Gastrocnemius medialis (tissue), 4 donors: ENCODE measurements at regions not wholly inside any gene's neighbourhood (a gene's known extent, or its start where the extent isn't known, plus 50 kb on each side); places are given as distances from the start of the nearest gene placed in this dataset.

Source experiments
- ATAC-seq, 2 donors: fragments of 150-250 bp; one replicate each; pipeline ENCODE4 v1.9.1; 2016
- DNase-seq, 2 donors: peaks; one replicate each; pipeline ENCODE4 v3.0.0-alpha.2; 2019
- H3K27ac ChIP-seq, 4 donors: fragments of 200-600 bp; sonication (generic); 1 replicate in 1 of 4; 2 replicates in 3 of 4; pipeline ENCODE4 v1.5.1; 2016 to 2018; ENCODE audit warnings: mild to moderate bottlenecking in 2 of 4, moderate library complexity in 1 of 4
- H3K27me3 ChIP-seq, 3 donors: fragments of 200-600 bp; sonication (generic) in 2 of 3; 1 replicate in 1 of 3; 2 replicates in 2 of 3; pipeline versions ENCODE4 v1.5.1 to v1.6.0; 2016 to 2019; ENCODE audit warnings: mild to moderate bottlenecking in 1 of 3, moderate library complexity in 1 of 3
- H3K36me3 ChIP-seq, 2 donors: fragments of 200-600 bp; sonication (generic) in 1 of 2; one replicate each; pipeline ENCODE4 v1.5.1; 2017 to 2018
- H3K4me1 ChIP-seq, 2 donors: fragments of 200-600 bp; sonication (generic) in 1 of 2; one replicate each; pipeline ENCODE4 v1.5.1; 2016 to 2017; ENCODE audit warnings: mild to moderate bottlenecking in 2 of 2
- H3K4me3 ChIP-seq, 4 donors: fragments of 200-600 bp; sonication (generic) in 3 of 4; 1 replicate in 1 of 4; 2 replicates in 3 of 4; pipeline ENCODE4 v1.5.1; 2016 to 2019; ENCODE audit warnings: mild to moderate bottlenecking in 2 of 4
- H3K9me3 ChIP-seq, 3 donors: fragments of 200-600 bp; sonication (generic) in 2 of 3; 1 replicate in 1 of 3; 2 replicates in 2 of 3; pipeline ENCODE4 v1.5.1; 2016 to 2019
- POLR2A ChIP-seq, 2 donors: fragments of 450-650 bp; IDR thresholded peaks; one replicate each; pipeline ENCODE4 v1.6.1; 2017; ENCODE audit warnings: antibody characterized with exemption in 2 of 2, mild to moderate bottlenecking in 2 of 2, moderate library complexity in 2 of 2
- in situ Hi-C, 4 donors: fragments of 200-750 bp; cut with MboI; loops; one replicate each; pipeline versions ENCODE4 v1.15.0 to v1.8.0; 2017; ENCODE audit warnings: low sequenced_read_pairs in 4 of 4
- intact Hi-C: fragments of 100-400 bp; cut with DNase I; formaldehyde crosslinking; loops from one replicate; pipeline ENCODE4 v1.15.1; 2023; ENCODE audit warnings: low total_unique reads
- TF ChIP-seq, protein P1 (sequence below), 5 experiments: fragments of 450-650 bp in 3 of 5; fragments of 200-600 bp in 2 of 5; sonication (generic) in 2 of 5; IDR thresholded peaks in 4 of 5; conservative IDR thresholded peaks in 1 of 5; 1 replicate in 4 of 5; 2 replicates in 1 of 5; pipeline ENCODE4 v1.5.1; 2016 to 2019; ENCODE audit warnings: antibody characterized with exemption in 5 of 5, mild to moderate bottlenecking in 3 of 5, moderate library complexity in 3 of 5

DNA sequence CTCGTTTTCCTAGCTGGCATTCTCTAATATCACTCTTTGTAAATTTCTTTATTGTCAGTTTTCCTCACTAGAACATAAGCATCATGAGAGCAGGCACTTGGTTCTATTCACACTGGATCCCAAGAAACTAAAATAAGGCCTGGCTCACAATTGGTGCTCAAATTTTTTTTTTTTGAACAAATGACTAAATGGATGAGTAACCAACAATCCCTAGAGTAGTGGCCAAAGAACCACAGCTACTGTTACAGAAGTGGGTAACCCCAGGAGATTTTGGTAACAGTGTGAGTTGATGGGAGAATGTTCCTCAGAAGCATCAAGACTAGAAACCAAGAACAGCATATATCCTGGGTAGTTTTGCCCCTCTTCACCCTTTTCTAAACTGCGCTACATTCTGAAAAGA lies 572.6 kb downstream of the INSC start:
- ATAC-seq = no peak
- intact Hi-C loops (no loop called here), in situ Hi-C loops (no loop called here)
- Histone ChIP-seq H3K27ac (no peak overlapping the region), H3K4me3 (no peak overlapping the region), H3K9me3 (no peaks in the 10 kb centered on the region), H3K36me3 (no peaks in the 10 kb centered on the region), H3K27me3 (no peaks in the 10 kb centered on the region), H3K4me1 (no peaks in the 10 kb centered on the region)
- no peak for DNase-seq
- TF ChIP-seq POLR2A (IDR thresholded peaks at IDR 0.05) = no peak
- TF ChIP-seq, protein P1, sequence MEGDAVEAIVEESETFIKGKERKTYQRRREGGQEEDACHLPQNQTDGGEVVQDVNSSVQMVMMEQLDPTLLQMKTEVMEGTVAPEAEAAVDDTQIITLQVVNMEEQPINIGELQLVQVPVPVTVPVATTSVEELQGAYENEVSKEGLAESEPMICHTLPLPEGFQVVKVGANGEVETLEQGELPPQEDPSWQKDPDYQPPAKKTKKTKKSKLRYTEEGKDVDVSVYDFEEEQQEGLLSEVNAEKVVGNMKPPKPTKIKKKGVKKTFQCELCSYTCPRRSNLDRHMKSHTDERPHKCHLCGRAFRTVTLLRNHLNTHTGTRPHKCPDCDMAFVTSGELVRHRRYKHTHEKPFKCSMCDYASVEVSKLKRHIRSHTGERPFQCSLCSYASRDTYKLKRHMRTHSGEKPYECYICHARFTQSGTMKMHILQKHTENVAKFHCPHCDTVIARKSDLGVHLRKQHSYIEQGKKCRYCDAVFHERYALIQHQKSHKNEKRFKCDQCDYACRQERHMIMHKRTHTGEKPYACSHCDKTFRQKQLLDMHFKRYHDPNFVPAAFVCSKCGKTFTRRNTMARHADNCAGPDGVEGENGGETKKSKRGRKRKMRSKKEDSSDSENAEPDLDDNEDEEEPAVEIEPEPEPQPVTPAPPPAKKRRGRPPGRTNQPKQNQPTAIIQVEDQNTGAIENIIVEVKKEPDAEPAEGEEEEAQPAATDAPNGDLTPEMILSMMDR (IDR thresholded peaks at IDR 0.05 in 4 of 5, conservative IDR thresholded peaks at IDR 0.05 in 1 of 5) = no peak

DNA sequence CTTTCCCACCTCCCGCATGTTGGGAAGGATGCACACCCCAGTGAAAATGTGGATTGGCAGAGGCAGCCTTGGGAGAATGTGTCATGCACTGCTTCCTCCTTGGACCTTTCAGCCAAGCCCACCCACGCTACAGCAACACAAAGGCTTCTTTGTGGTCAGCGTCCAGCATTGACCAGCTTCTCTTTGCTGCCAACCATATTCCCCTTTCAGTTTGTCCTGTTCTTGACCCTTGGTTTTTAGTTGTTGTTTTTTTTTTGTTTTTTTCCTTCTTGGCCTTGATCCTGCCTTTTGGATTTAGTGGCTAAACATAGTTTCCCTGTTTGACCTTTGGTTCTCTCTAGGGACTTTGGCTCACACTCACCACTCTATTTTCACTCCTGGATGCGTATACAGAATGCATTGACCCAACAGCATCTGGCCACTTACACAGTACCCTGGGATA lies 573.6 kb downstream of the INSC start:
- DNase-seq (peak; percentile 8 to 32), ATAC-seq (peak; percentile 41 to 62)
- in situ Hi-C loops (no loop called here), intact Hi-C loops (no loop called here)
- TF ChIP-seq, protein P1 (IDR thresholded peaks at IDR 0.05 in 4 of 5, conservative IDR thresholded peaks at IDR 0.05 in 1 of 5) = no peak
- no peak for TF ChIP-seq POLR2A (IDR thresholded peaks at IDR 0.05)
- no peak overlapping the region for H3K4me3 ChIP-seq
- no peaks in the 10 kb centered on the region for H3K4me1 ChIP-seq
- H3K27ac ChIP-seq = no peak overlapping the region
- H3K27me3 ChIP-seq = no peaks in the 10 kb centered on the region
- no peaks in the 10 kb centered on the region for H3K36me3 ChIP-seq
- no peaks in the 10 kb centered on the region for H3K9me3 ChIP-seq

DNA sequence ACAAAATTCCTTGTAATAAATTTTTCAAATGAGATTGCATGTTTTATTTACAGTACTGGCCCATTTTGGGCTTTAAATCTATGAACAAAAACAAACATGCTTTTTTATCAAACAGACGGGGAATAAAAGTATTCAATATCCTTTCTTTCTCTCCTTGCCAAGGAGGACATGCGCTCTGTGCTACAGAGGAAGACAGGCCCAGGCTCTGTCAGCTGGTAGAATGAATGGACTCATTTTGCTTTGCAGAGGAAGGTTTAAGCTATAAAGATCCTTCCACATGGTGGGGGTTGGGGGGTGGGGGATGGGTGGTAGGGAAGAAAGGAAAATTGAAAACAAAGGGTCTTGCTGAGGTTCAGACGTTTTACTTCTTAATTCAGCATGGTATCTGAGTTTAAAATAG lies 575.6 kb downstream of the INSC start:
- H3K4me1 ChIP-seq = no peaks in the 10 kb centered on the region
- H3K27ac ChIP-seq = no peak overlapping the region
- in situ Hi-C loops (no loop called here), intact Hi-C loops (no loop called here)
- no peak overlapping the region for H3K4me3 ChIP-seq
- no peak for TF ChIP-seq POLR2A (IDR thresholded peaks at IDR 0.05)
- TF ChIP-seq, protein P1 (IDR thresholded peaks at IDR 0.05 in 4 of 5, conservative IDR thresholded peaks at IDR 0.05 in 1 of 5) = no peak
- ATAC-seq (no peak), DNase-seq (no peak)
- no peaks in the 10 kb centered on the region for H3K27me3 ChIP-seq
- no peaks in the 10 kb centered on the region for H3K9me3 ChIP-seq
- no peaks in the 10 kb centered on the region for H3K36me3 ChIP-seq

DNA sequence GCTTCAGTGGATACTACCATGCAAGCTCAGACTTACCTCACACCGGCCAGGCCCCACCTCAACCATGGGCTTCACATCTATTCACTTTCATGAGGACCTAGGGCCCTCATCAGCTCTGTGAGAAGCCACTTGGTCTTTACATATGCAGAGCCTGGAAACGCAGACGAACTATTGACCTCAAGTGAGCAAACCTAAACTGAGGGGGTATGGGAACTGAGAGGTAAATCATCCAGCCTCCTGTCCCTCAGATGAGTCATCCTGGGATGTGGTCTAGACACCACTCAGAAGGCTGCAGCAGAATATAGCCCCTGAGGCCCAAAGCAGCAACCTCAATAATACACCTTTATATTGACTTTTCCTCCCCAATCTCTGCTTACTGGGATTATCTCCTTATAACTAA lies 578.0 kb downstream of the INSC start:
- in situ Hi-C loops (no loop called here), intact Hi-C loops (no loop called here)
- H3K36me3 ChIP-seq = no peaks in the 10 kb centered on the region
- no peak overlapping the region for H3K4me3 ChIP-seq
- TF ChIP-seq POLR2A (IDR thresholded peaks at IDR 0.05) = no peak
- TF ChIP-seq, protein P1 (IDR thresholded peaks at IDR 0.05 in 4 of 5, conservative IDR thresholded peaks at IDR 0.05 in 1 of 5) = no peak
- H3K27ac ChIP-seq = no peak overlapping the region
- no peak for DNase-seq
- ATAC-seq = no peak
- no peaks in the 10 kb centered on the region for H3K4me1 ChIP-seq
- no peaks in the 10 kb centered on the region for H3K27me3 ChIP-seq
- H3K9me3 ChIP-seq = no peaks in the 10 kb centered on the region

DNA sequence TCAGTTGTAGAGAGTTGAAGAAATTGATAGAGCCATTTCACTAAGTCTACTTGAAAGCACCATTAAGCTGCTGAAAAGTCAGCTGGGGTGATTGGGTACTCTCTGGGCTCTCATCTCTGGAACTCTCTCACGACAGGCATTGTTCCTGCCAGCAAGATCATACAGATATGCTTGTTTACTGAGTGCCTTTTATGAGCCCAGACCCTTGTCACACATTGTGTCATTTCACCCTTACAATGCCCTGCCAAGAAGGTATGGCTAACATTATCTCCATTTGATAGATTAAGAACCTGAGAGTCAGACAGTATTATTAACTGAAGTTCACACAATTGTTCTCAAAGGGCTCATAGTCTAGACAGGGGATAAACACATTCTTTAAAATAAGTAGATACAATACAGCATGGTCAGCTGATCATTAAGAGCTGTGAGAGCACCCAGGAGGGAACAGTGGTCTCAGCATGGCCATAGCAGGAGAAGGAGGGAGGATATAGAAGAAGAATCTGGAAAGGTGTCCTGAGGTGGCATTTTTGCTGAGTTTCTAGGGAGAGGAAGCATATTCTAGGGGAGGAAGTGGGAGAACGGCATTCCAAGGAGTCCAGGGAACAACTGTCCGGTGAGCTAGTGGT lies 580.5 kb downstream of the INSC start:
- Histone ChIP-seq H3K9me3 (no peaks in the 10 kb centered on the region), H3K27me3 (no peaks in the 10 kb centered on the region), H3K27ac (no peak overlapping the region), H3K4me1 (no peaks in the 10 kb centered on the region), H3K4me3 (no peak overlapping the region), H3K36me3 (no peaks in the 10 kb centered on the region)
- in situ Hi-C loops (no loop called here), intact Hi-C loops (no loop called here)
- no peak for TF ChIP-seq POLR2A (IDR thresholded peaks at IDR 0.05)
- TF ChIP-seq, protein P1 (IDR thresholded peaks at IDR 0.05 in 4 of 5, conservative IDR thresholded peaks at IDR 0.05 in 1 of 5) = no peak
- DNase-seq (no peak), ATAC-seq (no peak)
